ENCODE measurements at regions not wholly inside any gene's neighbourhood (a gene's known extent, or its start where the extent isn't known, plus 50 kb on each side); places are given as distances from the start of the nearest gene placed in this dataset.

DNA sequence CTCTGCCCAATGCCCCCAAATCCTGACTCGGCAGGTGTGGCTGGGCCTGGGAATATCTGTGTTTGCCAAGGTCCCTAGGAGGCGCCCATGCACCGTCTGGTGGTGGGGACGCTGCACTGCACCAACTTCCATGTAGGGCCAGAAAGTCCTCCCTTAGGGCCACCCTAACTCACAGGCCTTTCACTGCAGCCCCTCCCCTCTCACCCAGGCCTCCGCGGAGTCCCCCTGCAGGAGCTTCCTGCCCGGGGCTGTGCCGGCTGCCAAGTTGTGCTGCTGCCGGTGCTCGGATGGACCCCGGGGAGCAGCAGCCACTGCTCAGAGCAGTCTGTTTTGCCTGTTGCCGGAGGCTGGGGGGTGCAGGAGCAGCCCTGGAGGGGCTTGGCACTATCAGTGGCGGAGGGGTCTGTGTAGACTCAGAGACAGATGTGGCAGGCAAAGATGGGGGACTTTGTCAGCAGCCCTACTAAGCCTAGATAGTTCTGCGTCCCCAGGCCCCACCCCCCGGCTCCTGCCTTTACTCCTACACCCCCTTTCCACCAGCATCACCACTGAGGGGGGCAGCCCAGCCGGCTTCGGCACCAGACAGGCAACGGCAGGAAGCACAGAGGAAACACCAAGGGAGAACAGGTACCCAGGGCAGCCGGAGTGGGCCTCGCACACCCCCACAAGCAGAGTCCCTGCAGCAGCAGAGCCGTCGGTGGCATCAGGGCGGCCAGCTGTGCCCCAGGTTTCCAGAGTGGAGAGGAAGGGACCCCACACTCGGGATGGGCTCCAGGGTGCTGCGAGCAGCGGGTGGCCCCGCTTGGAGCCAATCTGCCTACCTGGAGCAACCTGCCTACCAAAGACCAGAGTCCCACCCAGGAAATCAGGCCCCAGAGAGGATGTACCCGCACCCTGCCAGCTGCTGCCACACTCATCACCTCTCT, 124.3 kb downstream of the TRIM29 start:
- peak; percentile 16 for DNase-seq (ENCODE audit: low spot score)

DNA sequence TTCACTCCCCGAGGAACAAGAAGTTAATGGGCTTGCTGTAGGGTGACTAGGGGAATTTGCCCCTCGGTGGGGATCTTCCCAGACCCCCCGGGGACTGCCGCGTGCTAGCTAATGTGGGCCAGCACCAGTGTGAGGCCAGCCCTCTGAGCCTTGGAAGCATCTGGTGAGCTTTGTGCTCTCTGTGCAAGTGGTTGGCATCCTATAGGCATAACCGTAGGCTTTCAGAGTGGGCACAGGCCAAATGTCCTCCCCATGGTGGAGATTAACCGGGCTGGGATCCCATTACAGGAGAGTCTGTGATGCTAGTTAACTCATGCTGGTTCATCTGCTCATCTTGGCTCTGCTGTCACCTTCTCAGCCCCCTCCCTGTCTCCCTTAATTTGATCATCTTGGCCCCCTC, 125.7 kb downstream of the TRIM29 start:
- DNase-seq (ENCODE audit: low spot score) = no peak

DNA sequence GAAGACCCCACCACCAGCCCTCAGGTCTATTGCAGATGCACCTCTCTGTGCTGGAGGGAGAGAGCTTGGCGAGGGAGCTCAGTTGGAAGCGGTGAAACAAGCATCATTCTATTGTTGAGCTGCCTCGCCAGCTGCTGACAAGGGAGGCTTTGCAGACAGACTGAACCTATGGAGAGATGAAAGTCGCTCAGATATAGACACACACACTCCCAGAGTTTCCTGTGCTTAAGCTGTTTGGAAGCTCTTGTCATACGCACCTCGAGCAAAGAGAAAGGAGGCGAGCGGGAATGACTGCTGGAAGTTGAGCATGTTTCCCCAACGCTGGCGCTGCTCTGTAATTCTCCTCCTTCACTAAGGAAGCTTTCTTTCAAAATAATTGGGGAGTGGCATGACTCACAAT, 126.1 kb downstream of the TRIM29 start:
- DNase-seq (ENCODE audit: low spot score) = no peak

DNA sequence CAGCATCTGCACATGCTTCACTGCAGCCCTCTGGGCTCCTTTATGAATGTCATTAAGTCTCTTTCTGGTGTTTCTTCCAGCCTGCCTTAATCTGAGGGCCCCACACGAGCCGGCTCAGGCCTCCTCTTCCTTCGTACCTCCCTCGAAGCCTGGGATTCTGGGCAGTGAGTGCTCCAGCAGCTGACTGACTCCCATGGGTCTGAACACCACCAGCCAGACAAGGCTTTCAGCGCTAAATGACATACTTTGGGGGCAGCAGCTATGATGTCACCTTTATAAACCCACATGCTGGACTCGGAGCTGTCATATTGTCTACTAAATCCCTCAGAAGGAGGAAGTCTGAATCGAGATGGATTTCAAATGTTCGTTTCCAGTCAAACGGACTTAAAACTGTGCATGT, 127.1 kb downstream of the TRIM29 start:
- DNase-seq (ENCODE audit: low spot score) = no peak

DNA sequence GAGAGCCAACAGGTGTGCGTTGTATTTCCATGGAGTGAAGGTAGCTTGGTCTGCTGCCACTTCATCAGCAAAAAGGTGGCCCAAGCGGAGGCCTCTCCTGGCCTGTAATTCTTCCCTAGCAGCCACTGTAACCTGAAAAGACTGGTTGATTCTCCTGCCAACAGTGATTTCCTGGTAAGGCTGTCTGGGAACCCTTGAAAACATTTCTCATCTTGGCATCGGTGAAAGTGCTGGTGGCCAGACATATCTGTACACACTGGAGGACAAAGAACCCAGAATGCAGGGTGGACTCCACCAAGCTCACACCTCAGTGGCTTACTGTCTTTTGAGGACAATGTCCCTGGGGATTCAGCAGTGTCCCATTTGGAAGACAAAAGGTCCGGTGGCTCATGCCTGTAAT, 128.0 kb downstream of the TRIM29 start:
- DNase-seq (ENCODE audit: low spot score) = no peak

DNA sequence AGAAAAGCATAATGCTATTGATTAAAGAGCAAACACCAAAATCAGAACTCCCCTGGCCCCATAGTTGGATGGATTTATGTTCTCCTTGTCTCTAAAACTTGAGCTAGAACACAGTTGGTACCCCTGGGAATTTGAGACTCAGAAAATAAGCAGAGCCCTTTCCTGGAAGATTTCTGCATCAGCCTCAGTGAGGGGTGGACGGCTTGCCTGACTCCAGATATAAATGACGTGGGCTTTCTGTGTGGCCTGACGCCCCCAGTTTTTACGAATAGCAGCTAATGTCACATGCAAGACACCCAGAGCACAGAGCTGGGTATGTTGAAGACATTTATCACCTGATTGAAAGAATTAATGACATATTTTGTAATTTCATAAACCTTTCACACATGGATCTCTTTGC, 130.8 kb downstream of the TRIM29 start:
- DNase-seq (ENCODE audit: low spot score) = no peak

DNA sequence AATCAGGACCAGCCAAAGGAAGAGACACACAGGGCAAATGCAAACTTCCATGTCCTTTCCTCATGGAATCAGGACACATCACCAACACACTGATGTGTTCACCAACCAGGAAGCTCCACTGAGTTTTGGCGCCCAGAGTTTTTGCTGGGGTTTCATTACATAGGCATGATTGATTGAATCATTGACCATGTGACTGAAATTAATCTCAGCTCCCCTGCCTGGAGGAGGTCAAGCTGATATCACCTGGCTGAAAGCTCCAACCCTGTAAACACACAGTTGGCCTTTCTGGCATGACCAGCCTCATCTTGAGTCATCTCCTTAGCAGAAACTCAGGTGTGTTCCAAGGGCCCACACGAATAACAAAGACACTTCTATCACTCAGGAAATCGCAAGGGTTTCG, 133.2 kb downstream of the TRIM29 start:
- no peak for DNase-seq (ENCODE audit: low spot score)

DNA sequence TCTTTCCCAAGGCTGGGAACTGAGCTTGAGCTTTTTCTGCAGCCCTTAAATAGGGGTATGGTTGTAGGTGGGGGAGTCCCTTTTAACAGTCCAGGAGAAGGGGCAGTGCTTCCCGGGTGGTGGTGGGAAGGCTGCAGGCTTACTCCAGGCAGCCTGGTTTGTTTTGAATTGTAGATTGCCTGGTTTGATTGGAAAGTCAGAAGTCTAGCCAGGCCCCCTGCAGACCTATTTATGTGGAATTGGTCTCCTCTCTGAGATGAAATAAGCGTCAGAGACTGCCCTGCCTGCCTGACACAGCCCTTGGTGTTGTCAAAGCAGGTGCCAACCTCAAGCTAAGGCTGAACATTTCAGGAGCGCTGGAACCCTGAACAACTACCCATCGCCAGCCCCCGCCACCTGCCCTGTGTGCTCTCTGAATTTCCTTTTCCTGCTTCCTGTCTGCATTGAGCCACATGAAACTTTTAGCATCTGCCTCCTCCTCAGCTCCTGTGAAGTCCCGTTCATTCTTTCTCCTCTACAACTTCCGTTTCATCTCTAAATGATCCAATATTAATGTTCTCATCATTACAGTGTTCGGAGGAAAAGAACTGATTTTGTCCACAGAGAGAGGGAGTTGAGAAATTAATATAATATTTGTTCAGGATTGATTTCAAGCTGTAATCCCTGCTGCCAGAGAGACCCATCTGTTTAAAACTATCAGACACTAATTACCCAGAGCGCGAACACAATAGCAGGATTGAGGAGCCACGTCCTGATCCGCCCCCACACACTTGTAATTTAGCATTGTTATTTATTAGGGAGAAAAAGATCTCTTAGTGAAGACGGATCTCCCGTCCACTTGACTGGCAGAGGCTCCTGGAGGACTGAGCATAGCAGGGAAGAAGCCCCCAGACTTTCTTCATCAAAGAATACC, 136.5 kb downstream of the TRIM29 start:
- DNase-seq (ENCODE audit: low spot score) = no peak

DNA sequence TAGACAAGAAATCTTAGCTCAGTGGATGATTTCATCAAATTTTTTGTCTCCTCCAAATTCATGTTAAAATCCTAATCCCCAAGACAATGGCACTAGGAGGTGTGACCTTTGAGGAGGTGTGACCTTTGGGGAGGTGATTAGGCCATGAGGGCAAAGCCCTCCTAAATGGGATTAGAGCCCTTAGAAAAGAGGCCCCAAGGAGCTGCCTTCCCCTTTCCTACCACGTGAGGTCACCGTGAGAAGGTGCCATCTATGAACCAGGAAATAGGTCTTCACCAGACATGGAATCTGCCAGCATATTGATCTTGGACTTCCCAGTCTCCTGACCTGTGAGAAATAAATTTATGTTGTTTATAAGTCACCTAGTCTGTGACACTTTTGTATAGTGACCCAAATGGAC, 138.7 kb downstream of the TRIM29 start:
- DNase-seq (ENCODE audit: low spot score) = no peak

DNA sequence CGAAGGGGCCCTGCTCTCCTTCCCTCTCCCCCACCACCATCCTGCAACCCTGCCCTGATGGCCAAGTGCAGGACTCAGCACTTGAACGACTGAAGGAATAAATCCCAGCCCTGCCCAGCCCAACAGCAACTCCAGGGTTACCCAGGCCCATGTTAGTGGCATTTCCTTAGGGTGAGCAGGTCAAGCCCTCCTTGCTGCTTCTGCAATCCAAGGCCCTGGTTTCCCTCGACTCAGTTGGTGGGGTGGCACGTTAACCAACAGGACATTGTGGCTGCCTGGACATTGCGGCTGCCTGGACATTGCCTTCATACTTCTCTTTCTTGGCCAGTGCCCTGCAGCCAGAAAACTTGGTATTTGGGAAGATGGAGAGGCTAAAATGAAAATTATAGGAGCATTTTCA, 141.4 kb downstream of the TRIM29 start:
- DNase-seq (ENCODE audit: low spot score) = no peak

DNA sequence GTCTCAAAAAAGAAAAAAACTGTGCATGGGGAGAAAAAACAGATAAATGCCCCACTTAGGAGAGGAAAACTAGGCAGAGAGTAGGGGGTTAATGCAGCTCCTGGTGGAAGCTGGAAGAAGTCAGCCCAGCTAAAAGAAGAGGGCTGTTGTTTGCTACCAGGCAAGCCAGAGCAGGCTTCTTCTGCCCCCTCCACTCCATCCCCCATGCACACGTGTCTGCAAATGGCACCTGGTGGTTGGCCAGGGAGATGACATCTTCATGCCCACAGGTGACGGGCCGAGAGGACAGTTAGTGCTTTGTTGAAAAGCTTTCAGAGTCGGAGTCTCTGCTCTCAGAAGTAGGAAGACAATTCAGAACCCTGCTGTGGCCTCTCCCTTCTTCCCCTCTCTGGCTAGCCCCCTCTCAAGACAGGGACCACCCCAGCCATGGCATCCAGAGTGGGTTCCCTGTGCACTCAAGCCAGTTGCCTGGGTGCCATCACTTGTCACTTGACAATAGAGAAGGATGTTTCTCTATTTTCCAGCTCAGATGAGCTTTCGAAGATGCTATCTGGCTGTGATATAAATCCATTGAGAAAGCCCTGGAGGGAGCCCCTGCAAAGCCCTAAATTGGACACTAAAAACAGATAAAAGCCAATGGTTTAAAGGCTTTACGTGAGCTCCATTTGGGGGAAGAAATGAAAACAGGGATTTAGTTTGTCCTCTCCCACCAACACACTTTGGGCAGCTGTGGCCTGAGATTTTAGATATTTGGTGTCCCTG, 142.0 kb downstream of the TRIM29 start:
- DNase-seq (ENCODE audit: low spot score) = no peak

DNA sequence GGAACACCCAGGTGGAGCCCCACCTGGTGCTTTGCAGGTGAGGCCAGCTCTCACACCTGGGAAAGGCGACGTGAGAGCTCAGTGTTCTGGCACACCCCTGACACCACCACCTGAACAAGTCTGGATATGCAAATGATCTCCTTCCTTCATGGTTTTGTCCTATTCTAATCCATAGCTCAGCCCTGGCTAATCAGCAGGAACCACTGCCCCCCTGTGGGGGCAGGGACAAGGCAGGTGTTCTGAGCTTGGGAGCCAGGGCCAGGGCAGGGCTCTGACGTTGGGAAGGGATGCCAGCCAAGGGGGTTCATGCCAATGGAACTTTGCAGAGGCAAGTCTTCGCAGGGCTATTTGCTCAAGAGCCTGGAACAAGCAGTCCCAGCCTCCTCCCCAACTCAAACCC, 144.2 kb downstream of the TRIM29 start:
- no peak for DNase-seq (ENCODE audit: low spot score)

DNA sequence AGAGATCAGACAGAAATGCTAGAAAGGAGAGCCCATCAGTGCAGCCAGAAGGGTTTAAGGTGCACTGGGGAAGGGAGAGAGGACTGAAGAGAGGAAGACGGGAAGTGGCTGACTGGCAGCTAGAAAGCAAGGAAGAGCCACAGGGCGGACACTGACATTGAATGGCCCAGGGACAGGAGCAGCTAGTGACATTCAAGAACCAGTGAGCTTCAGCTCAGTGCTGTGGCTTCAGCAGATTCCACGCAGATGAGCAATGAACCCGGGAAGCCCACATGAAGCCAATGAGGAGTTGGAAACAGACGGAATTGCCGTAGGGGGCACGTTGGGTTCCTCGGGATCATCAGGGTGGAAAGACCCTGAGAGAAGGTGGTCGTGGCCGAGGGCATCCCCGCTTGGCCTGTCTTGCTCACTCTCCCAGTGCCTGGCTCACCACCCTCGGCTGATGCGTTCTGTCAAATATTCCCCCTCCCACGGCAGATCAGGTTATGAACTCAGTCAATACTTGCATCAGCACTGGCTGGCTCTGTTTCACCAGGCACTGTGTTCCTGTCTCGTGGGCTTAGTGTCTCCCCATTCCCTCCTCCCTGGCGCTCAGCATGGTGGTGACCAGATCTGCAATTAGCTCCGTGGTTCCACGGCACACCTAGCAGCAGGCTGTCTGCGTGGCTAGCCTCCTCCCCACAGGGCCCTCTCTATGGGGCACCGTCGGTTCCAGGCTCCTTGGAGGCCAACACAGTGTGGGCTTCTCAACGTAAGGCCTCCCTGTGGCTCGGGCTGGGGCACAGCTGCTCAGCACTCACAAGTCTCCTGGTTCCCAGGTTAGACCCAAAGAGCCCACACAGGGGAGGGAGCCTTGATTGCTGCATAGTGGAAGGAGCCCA, 145.5 kb downstream of the TRIM29 start:
- DNase-seq (ENCODE audit: low spot score) = no peak

DNA sequence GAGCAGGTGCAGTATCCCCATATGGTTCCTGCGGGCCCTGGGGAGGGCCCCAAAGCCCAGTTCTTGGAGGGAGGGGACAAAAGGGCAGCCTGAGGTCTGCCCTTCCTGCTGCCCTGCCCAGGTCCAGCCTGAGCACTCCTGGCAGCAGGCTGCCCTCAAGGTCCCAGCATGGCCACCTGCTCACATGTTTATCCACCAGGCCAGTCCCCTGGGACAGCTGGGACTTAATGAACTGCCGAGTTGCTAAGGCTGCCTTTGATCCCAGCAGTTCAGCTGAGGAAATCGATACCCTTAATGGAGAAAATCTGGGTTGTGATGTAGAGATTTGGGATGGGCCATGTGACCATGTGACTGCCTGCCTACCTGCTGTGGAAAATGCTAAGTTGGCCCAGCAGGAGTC, 146.2 kb downstream of the TRIM29 start:
- DNase-seq (ENCODE audit: low spot score) = peak; percentile 75

DNA sequence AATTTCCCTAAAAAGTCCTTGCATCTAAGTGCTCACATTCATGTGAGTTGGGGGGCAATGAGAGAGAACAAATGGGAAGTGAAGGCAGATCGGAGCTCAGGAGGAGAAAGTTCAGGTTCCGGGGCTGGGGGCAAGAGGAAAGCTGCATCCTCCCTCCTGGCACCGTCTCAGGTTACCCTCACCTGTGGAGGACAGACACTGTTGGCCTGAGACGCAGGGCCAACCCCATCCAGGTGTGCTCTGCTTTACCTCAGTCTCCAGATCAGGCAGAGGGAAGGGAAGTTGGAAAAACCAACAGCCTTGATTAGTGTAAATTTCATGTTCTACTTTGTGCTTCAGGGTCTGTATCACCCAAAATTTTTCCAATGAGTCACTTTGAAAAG, 146.9 kb downstream of the TRIM29 start:
- no peak for DNase-seq (ENCODE audit: low spot score)

DNA sequence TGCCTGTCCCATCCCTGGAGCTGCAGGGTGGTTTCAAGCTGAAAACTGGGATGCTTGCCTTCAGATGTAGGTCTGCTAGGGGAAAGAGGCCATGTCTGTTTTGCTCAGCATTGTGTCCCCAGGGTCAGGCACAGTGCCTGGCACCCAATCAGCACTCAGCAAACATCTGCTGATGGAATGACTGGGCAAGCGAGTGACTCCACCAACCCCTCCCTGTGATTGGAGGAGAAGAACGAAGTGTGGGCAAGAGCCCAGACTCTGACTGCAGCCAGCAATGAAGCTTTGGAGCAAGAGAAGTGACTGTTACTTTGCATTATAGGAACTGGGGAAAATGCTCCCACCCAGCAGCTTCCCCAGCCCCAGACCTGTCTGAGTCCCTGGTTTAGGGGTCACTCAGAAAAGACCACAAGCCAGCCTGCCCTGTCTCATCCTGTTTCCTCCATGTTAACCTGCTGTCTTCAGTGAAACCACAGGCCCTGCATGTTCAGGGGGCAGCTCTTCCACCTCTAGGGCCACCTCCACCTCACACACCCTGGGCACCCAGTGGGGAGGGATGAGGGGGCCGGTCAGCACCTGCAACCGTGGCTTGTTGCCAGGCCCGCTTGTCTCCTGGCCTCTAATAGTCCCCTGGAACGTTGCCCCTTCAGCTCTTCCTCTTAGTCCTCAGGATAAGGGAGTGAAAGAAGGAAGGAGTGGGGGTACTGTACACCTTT, 147.4 kb downstream of the TRIM29 start:
- DNase-seq (ENCODE audit: low spot score) = no peak

DNA sequence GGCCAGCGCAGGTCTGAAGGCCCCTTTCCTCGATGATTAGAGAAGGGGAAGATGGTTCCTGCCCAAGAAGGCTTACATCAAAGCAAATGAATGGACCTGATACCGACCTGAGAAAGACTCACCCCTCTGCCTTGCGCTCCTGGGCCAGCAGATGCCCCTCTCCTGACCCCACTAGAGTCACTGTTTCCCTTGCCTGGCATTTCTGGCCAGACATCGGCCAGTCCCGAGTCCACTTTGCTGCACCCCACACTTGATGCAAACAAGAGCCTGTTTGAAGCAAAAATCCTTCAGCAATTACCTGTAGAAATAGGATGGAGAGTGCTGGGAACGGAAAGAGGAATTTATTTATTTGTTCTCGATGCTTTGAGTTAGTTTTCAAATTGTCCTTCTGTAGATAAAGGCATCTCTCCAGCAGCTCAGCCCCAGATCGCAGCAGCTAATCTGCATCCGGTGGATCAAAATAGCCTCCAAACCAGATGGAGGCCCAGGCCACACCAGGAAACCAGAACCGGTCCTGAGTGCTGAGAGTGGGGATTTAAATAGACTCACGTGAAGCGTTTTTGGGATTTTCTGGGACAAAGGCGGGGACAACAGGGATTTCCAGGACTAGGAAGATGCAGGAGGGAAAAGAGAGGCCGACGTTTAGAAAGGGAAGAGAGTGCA, 148.6 kb downstream of the TRIM29 start:
- DNase-seq (ENCODE audit: low spot score) = no peak

DNA sequence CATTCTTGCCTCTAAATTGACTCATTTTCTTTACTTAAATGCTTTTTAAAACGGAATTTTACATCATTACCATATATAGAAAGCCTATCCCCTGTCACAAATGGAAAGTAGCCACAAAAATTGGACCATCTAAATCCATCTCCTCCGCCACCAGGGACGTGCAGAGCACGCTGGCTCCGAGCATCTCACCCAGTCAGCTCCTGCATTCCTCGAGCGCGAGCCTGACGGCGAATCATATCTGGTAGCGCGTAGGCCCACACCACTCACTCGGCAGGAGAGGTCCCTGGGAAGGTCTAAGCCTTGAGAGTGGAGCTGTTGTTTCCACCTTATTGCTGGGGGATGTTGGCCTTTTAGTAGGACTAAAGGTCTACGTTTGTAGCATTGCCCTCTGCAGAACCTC, 152.4 kb downstream of the TRIM29 start:
- DNase-seq (ENCODE audit: low spot score) = no peak

DNA sequence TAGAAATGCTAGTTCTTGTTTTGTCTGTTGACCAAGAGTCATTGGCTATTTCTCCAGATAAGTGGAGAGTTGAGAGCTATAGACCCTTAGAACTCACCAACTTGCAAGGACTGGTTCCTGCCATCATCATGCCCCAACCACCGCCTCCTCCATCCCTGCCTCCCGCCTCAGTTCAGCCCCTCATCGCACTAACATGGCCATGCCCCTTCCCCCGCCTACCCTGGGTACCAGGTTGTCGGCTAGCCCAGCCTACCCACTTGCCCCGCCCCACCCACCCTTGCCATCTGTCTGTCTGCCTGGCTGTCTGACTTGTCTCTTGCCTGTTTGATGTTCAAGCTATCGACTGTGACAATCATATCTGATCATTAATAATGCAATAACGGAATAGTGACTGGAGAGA, 154.1 kb downstream of the TRIM29 start:
- DNase-seq (ENCODE audit: low spot score) = no peak

DNA sequence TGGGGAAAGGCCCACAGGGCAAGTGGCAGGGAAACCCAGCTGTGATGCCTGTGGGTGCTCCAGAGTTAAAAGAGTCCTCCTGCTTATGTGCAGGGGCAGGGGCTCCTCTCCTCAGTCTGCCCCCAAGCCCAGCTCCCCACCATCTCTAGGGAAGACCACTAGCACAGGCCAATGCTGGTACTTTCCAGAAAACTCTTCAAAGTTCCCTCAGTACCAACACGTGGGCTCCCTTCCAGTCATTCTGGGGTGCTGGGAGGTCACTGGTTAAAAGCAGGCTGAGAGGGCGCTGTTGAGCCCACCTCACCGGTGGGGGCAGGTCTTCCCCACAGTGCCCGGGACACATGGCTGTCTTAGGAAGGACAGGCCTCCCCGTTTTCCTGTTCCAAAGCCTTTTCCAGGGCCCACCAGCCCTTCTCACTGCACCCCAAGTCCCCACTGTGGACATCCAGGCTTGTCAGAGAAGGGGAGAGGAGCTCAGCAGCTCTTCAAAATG, 154.6 kb downstream of the TRIM29 start:
- no peak for DNase-seq (ENCODE audit: low spot score)

Data from SK-N-DZ (cell line).